ENCODE measurements at regions not wholly inside any gene's neighbourhood (a gene's known extent, or its start where the extent isn't known, plus 50 kb on each side); places are given as distances from the start of the nearest gene placed in this dataset.

- 90% methylated on average over 2 of the region's 2 CpGs; no CpG with 5 or more reads in 1 of the 2 experiments for WGBS, 2 experiments (ENCODE audit: extremely low coverage in 1 of 2, insufficient coverage in 1 of 2, insufficient read length in 1 of 2, insufficient replicate concordance in 2 of 2, low coverage in 1 of 2, low lambda C conversion rate in 2 of 2, missing lambda C conversion rate in 1 of 2)
- Histone ChIP-seq H2BK120ac (replicated peaks; ENCODE audit: low read depth, low read length) (no peak overlapping the region), H4K20me1 (replicated peaks in 1 of 2; ENCODE audit: control insufficient read depth in 1 of 2, insufficient read depth in 2 of 2, low read length in 2 of 2) (no peaks in the 10 kb centered on the region), H2AFZ (ENCODE audit: low read length) (no peak overlapping the region), H2BK15ac (ENCODE audit: low read length) (no peak overlapping the region), H3K14ac (ENCODE audit: insufficient read length) (no peak overlapping the region), H3K27ac (ENCODE audit: low read depth, low read length) (no peak overlapping the region), H3K18ac (ENCODE audit: extremely low read depth, low read length) (no peak overlapping the region), H3K79me1 (ENCODE audit: low read depth, low read length) (no peaks in the 10 kb centered on the region), H3K4me3 (ENCODE audit: extremely low read depth in 1 of 4, insufficient read depth in 2 of 4, low read depth in 3 of 4, low read length in 4 of 4) (no peak overlapping the region), H3K4me1 (replicated peaks in 1 of 4; ENCODE audit: control insufficient read depth in 3 of 4, insufficient read depth in 4 of 4, low read length in 3 of 4) (no peaks in the 10 kb centered on the region), H3K4ac (replicated peaks; ENCODE audit: insufficient read length, low read depth, low read length) (no peak overlapping the region), H3K4me2 (ENCODE audit: insufficient read depth in 1 of 2, low read depth in 2 of 2, low read length in 2 of 2) (no peak overlapping the region), H3K23ac (ENCODE audit: insufficient read length) (no peak overlapping the region), H4K91ac (replicated peaks; ENCODE audit: insufficient read length, low read length) (no peak overlapping the region), H2BK5ac (ENCODE audit: low read depth, low read length) (no peak overlapping the region), H3K56ac (replicated peaks; ENCODE audit: insufficient read length, low read depth, low read length) (no peak overlapping the region), H3K9ac (replicated peaks in 1 of 4; ENCODE audit: extremely low read depth in 1 of 4, low read depth in 3 of 4, low read length in 3 of 4) (no peak overlapping the region), H4K8ac (ENCODE audit: extremely low read depth, insufficient read depth, low read length) (no peak overlapping the region), H3K9me3 (ENCODE audit: insufficient read depth in 2 of 2, low read depth in 1 of 2, low read length in 1 of 2) (no peaks in the 10 kb centered on the region), H2AK5ac (ENCODE audit: low read depth, low read length) (no peak overlapping the region), H4K5ac (ENCODE audit: insufficient read length, low read depth, low read length) (no peak overlapping the region), H3K27me3 (replicated peaks in 1 of 4; ENCODE audit: control insufficient read depth in 3 of 4, extremely low read depth in 1 of 4, insufficient read depth in 3 of 4, low read length in 3 of 4) (no peaks in the 10 kb centered on the region), H2BK12ac (ENCODE audit: low read depth, low read length) (no peak overlapping the region), H2BK20ac (ENCODE audit: low read length) (no peak overlapping the region), H3K36me3 (ENCODE audit: control insufficient read depth in 2 of 4, insufficient read depth in 4 of 4, low read length in 3 of 4) (no peaks in the 10 kb centered on the region), H3K79me2 (ENCODE audit: control insufficient read depth in 1 of 2, insufficient read depth in 2 of 2, low read length in 2 of 2) (no peaks in the 10 kb centered on the region), H3K23me2 (ENCODE audit: low read depth, low read length) (no peaks in the 10 kb centered on the region)
- CTCF ChIA-PET (ENCODE audit: partially characterized antibody): interaction anchor here (0.7 to 1.3 kb wide), 2 partner anchors 9 to 36 kb away, joined by 3 read pairs; no protein-coding TSS in a partner anchor
- DNase-seq (ENCODE audit: low read depth in 1 of 2, low spot score in 2 of 2): no peak
- FAIRE-seq: no peak
- POLR2A ChIA-PET (ENCODE audit: partially characterized antibody): no interaction called here
- TF ChIP-seq SP2 (IDR thresholded peaks at IDR 0.05; ENCODE audit: low read length) (no peak), KDM5A (IDR thresholded peaks at IDR 0.05; ENCODE audit: low read length) (no peak), CHD1 (IDR thresholded peaks at IDR 0.05; ENCODE audit: low read depth, low read length) (no peak), ASH2L (IDR thresholded peaks at IDR 0.05; ENCODE audit: low read length) (no peak), CREB1 (IDR thresholded peaks at IDR 0.05) (no peak), ZNF274 (IDR thresholded peaks at IDR 0.05; ENCODE audit: borderline replicate concordance, extremely low read depth, low read length) (no peak), MAX (IDR thresholded peaks at IDR 0.05) (no peak), TBP (IDR thresholded peaks at IDR 0.05; ENCODE audit: low read depth, low read length) (no peak), GABPA (IDR thresholded peaks at IDR 0.05; ENCODE audit: borderline replicate concordance, insufficient read depth, low read length) (no peak), RAD21 (IDR thresholded peaks at IDR 0.05 in 1 of 2, conservative IDR thresholded peaks at IDR 0.05 in 1 of 2; ENCODE audit: low read depth in 2 of 2, low read length in 2 of 2) (no peak), NRF1 (IDR thresholded peaks at IDR 0.05; ENCODE audit: low read depth, low read length) (no peak), TAF7 (optimal IDR thresholded peaks at IDR 0.05; ENCODE audit: borderline replicate concordance, low read depth, low read length) (no peak)
Measured at GRCh38 chr20:52454660-52455059, 263.1 kb upstream of the ZFP64 start.

Measured in H1 (cell line).